H1 (cell line): ENCODE measurements at regions not wholly inside any gene's neighbourhood (a gene's known extent, or its start where the extent isn't known, plus 50 kb on each side); places are given as distances from the start of the nearest gene placed in this dataset.

Experiments
- POLR2A ChIP-seq, 2 experiments: IDR thresholded peaks; 1 replicate in 1 of 2; 2 replicates in 1 of 2; pipeline ENCODE4 v1.6.1; 2011; ENCODE audit warnings: low read depth in 2 of 2, low read length in 2 of 2, mild to moderate bottlenecking in 2 of 2; ENCODE audit errors: control extremely low read depth in 1 of 2
- RXRA ChIP-seq: IDR thresholded peaks from 2 replicates; pipeline ENCODE4 v1.6.1; 2011; ENCODE audit warnings: low read depth, mild to moderate bottlenecking, low read length, moderate library complexity; ENCODE audit not compliant: insufficient read depth
- TF ChIP-seq, protein P1 (sequence below), 3 experiments: IDR thresholded peaks; 1 replicate in 2 of 3; 2 replicates in 1 of 3; pipeline versions ENCODE4 v1.5.1 to v1.6.1; 2011; ENCODE audit warnings: low read length in 3 of 3, mild to moderate bottlenecking in 3 of 3, inconsistent platforms in 2 of 3, low read depth in 1 of 3, moderate library complexity in 1 of 3; ENCODE audit not compliant: insufficient read depth in 1 of 3; ENCODE audit errors: control extremely low read depth in 1 of 3

DNA sequence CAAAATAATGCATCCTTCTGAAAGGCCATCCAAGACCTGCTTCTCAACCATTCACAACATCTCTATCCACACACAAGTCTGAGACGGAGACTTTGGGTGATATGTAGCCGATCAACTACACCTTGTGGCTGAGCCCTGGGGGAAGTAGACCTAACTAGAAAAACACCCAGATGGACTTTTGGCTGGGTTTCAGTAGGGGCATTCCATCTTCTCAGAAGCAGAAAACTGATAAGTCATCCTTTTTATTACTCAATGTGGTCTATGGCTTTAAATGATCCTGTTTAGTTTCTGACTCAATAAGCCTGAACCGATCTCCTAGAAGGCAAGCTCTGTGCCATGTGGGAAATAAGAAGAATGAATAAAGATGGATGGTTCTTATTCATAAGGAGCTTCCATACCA lies 82.5 kb upstream of the AFF2 start:
- TF ChIP-seq RXRA (no peak), POLR2A (IDR thresholded peaks at IDR 0.05; ENCODE audit: control extremely low read depth in 1 of 2, low read depth in 2 of 2, low read length in 2 of 2) (no peak)
- TF ChIP-seq, protein P1, sequence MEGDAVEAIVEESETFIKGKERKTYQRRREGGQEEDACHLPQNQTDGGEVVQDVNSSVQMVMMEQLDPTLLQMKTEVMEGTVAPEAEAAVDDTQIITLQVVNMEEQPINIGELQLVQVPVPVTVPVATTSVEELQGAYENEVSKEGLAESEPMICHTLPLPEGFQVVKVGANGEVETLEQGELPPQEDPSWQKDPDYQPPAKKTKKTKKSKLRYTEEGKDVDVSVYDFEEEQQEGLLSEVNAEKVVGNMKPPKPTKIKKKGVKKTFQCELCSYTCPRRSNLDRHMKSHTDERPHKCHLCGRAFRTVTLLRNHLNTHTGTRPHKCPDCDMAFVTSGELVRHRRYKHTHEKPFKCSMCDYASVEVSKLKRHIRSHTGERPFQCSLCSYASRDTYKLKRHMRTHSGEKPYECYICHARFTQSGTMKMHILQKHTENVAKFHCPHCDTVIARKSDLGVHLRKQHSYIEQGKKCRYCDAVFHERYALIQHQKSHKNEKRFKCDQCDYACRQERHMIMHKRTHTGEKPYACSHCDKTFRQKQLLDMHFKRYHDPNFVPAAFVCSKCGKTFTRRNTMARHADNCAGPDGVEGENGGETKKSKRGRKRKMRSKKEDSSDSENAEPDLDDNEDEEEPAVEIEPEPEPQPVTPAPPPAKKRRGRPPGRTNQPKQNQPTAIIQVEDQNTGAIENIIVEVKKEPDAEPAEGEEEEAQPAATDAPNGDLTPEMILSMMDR (IDR thresholded peaks at IDR 0.05; ENCODE audit: control extremely low read depth in 1 of 3, insufficient read depth in 1 of 3, low read depth in 1 of 3, low read length in 3 of 3): no peak
